GM19351 (cell line): ENCODE measurements at regions not wholly inside any gene's neighbourhood (a gene's known extent, or its start where the extent isn't known, plus 50 kb on each side); places are given as distances from the start of the nearest gene placed in this dataset.
"Not testable (repeated sequence)": the region's sequence is repeated elsewhere in the genome, so short reads cannot be mapped to it uniquely, and the experiment has no call there.

ENCODE experiments used
- ATAC-seq: cut with Tn5 transposase; IDR thresholded peaks from one replicate; pipeline ENCODE4 v1.9.1; 2021; ENCODE audit warnings: mild to moderate bottlenecking, moderate library complexity; ENCODE audit not compliant: unreplicated experiment

- ATAC-seq: no peak
These were observed 887.1 kb downstream of the LRRIQ3 start for GRCh38 chr1:73310797-73311381.

GRCh38 chr1:73306899-73307555, 890.9 kb downstream of the LRRIQ3 start:
- ATAC-seq: no peak

GRCh38 chr1:73273886-73274285, 924.1 kb downstream of the LRRIQ3 start:
- ATAC-seq: no peak

GRCh38 chr1:73245196-73245595, 952.8 kb downstream of the LRRIQ3 start:
- not testable (repeated sequence) for ATAC-seq

- no peak for ATAC-seq
These were observed 936.7 kb upstream of the NEGR1 start for GRCh38 chr1:73218995-73219546.

GRCh38 chr1:73205294-73205973, 923.1 kb upstream of the NEGR1 start:
- ATAC-seq: no peak

GRCh38 chr1:73197972-73198371, 915.6 kb upstream of the NEGR1 start:
- no peak for ATAC-seq

- ATAC-seq: no peak
These were observed 912.6 kb upstream of the NEGR1 start for GRCh38 chr1:73194965-73195364.

- ATAC-seq: not testable (repeated sequence)
These were observed 901.2 kb upstream of the NEGR1 start for GRCh38 chr1:73183581-73183980.

GRCh38 chr1:73181190-73181540, 898.8 kb upstream of the NEGR1 start:
- ATAC-seq: no peak

- no peak for ATAC-seq
These were observed 898.3 kb upstream of the NEGR1 start for GRCh38 chr1:73180397-73181189.

GRCh38 chr1:73176902-73177301, 894.6 kb upstream of the NEGR1 start:
- ATAC-seq: no peak

- no peak for ATAC-seq
These were observed 884.8 kb upstream of the NEGR1 start for GRCh38 chr1:73167009-73167657.

- no peak for ATAC-seq
These were observed 880.2 kb upstream of the NEGR1 start for GRCh38 chr1:73162564-73162963.

GRCh38 chr1:73161418-73161817, 879.1 kb upstream of the NEGR1 start:
- ATAC-seq: no peak

- ATAC-seq: no peak
These were observed 878.4 kb upstream of the NEGR1 start for GRCh38 chr1:73160759-73161158.

GRCh38 chr1:73144311-73144710, 862.0 kb upstream of the NEGR1 start:
- ATAC-seq: no peak

GRCh38 chr1:73136975-73137374, 854.6 kb upstream of the NEGR1 start:
- ATAC-seq: no peak

- no peak for ATAC-seq
These were observed 824.6 kb upstream of the NEGR1 start for GRCh38 chr1:73106931-73107330.

- ATAC-seq: no peak
These were observed 823.4 kb upstream of the NEGR1 start for GRCh38 chr1:73105755-73106154.

GRCh38 chr1:73104749-73105148, 822.4 kb upstream of the NEGR1 start:
- ATAC-seq: no peak
